COR-L47 (cell line): ENCODE measurements at regions not wholly inside any gene's neighbourhood (a gene's known extent, or its start where the extent isn't known, plus 50 kb on each side); places are given as distances from the start of the nearest gene placed in this dataset.

ENCODE experiments used
- DNase-seq: peaks from one replicate; lab custom pipeline; 2025; lab: John Stamatoyannopoulos, UW

DNA sequence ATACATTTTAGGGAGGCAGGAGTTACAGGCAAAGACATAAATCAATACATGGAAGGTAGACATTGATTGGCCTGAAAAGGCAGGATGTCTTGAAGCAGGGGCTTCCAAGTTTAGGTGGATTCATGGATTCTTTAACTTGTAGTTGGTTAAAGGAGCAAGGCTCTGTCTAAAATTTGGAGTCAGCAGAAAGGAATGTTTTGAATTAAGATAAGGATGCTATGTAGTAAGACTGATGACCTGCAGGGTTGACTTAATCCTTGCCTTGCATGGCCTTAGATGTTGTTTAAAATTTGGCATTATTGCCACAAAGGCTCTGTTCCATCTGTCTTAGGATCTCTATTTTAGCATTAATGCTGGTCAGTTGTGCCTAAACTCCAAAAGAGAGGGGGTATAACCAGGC lies 171.3 kb downstream of the C5orf15 start:
- no peak for DNase-seq

DNA sequence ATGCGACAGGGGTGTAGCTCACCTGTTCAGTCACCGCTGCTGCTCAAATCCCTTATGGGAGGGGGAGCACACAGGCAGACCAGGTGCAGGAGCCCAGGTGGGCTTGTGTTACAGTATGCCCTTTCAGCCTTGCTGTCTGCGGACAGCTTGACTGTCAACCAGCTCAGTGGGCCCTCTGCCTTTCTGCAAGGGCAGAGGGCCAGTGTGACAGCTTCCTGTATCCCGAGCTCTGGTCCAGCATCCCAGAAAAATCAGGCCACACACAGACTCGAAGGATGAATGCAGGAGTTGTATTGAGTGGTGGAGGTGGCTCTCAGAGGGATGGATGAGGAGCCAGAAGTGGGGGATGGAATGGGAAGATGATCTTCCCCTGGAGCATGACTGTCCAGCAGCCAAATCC lies 172.2 kb downstream of the C5orf15 start:
- no peak for DNase-seq

DNA sequence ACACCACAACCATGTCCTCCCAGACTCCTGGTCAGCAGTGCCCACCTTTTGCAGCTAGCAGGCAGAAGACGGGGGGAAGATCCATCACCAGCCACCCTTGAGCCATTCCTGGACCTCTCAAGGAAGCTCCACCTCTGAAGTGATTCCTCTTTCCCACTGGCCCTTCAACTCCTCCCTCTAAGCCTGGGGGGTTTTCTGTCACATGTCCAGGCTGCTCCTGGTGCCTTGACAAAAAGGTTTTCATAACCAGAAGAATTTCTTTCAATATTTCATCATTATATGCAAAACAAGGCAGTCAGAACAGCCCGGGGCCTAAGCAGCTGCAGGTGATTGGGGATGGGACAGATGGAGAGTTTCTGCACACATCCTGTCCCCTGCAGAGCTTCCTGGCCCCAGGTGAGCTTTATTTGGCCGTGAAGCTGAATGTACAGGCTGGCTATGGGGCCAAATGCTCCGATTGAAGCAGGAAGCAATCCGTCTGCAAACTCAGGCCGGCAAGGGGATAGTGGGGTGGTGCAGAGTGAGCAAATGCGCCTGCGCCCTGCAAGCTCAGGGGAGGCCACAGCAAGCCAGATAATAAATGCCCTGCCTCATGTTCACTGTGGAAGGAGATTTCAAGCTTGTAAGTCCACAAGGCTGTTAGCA lies 173.5 kb downstream of the C5orf15 start:
- peak; percentile 43 for DNase-seq

- DNase-seq = no peak
Observed at GRCh38 chr5:133793756-133794465, 174.5 kb downstream of the C5orf15 start.

DNA sequence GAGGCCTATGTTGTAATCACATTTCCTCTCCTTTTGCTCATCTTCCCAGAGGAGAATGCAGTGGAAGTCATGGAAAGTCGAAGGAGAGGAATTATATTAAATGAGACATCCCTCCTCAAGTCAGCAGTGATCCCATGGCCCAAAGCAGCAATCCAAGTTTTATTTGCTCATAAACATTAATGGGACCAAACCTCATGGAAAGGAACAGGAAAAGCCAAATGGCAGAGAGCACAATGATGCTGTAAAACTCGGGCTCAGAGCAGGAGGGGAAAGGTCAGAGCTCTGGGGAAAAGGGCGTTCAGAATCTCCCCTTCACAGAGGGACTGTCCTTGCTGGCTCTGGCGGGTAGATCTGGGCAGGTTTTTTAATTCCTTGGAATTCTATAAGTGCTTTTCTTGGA lies 175.8 kb downstream of the C5orf15 start:
- DNase-seq = no peak

DNA sequence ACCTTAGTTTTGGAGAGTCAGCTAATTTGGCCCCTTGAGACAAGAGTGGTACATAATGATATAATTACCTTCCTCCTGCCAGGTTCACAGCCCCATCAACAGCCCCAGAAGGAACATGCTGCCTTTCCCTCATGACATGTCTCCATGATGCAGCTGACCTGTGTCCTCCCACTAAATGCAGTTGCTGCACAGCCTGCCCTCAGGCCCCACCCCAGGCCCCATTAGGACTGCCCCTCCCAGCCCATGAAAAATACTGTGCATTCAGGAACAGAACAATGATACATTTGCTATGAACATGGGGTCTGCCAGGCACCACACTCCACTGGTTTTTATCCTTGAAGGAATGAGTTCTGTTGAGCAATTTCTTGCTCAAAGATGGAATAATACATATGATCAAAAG lies 176.4 kb downstream of the C5orf15 start:
- DNase-seq = no peak

GRCh38 chr5:133790898-133791297 lies 177.5 kb downstream of the C5orf15 start:
- no peak for DNase-seq

GRCh38 chr5:133789428-133789827 lies 177.1 kb upstream of the FSTL4 start:
- no peak for DNase-seq

DNA sequence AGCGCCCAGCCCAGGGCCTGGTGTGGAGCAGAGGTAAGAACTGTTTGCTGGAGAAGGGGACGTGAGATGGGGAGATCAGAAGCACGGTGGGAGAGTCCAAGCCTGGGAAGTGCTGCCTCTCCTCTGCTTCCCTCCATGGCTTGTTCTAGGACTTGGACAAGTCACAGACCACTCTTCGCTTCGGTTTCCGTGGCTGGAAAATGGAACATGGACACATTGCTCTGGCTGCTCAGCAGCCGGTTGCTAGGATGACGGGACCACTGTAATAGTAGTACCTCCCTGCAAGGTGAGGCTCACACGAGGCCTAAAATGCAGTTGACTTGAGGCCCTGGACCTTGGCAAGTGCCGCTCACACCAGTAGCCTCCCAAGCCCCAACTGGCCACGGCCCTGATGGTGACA lies 175.8 kb upstream of the FSTL4 start:
- no peak for DNase-seq

GRCh38 chr5:133786420-133786819 lies 174.1 kb upstream of the FSTL4 start:
- DNase-seq = no peak

- DNase-seq = no peak
Observed at GRCh38 chr5:133785182-133785581, 172.8 kb upstream of the FSTL4 start.

DNA sequence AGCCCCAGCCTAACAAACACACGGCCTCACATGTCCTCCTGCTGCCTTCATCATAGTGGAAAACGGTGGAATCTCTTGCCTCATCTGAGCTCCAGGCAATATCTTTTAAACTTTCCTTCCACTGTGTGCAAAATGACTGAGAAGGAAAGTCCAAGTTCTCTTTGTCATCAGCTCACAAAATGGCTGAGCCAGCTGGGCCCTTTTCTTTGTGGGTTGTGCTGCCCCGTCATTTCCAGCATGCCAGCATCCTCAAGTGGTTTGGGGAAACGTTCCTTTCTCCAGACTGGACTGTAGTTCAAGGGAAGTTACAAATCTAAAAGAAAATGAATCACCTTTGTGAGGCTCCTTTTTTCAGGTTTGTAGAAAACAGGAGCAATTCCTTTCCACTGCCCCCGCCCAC lies 171.1 kb upstream of the FSTL4 start:
- DNase-seq = no peak

- DNase-seq = no peak
Observed at GRCh38 chr5:133782736-133783135, 170.4 kb upstream of the FSTL4 start.

GRCh38 chr5:133781436-133782225 lies 169.3 kb upstream of the FSTL4 start:
- DNase-seq = peak; percentile 31

- no peak for DNase-seq
Observed at GRCh38 chr5:133780619-133781280, 168.4 kb upstream of the FSTL4 start.

DNA sequence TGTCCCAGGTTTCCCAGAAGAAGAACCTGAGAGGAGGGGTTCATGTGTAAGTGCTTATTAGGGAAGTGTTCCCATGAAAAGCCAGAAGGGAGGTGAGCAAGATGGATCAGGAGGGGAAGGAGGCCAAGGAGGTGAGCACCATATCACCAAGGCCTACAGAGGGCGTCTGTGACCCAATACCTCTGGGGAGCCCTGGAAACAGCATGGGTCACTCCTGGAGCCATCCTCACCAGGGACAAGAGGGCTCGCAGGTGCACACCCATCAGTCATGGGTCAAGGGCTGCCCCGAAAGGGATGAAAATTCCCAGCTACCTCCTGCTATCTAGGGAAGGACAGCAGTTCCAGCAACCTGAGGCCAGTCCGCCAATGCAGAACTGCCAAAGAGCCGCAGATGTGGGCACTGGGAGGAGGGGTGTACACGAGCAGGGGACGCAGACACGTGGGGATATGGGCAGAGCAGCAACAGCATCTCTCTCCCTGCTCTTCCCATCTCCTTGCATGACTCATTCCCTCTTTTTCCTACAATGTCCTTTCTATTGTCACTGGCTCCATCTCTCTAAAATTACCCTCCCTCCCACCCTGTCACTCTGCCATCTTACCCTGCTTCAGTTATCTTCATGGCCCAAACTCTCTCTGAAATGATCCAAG lies 167.6 kb upstream of the FSTL4 start:
- DNase-seq = no peak

- no peak for DNase-seq
Observed at GRCh38 chr5:133778636-133779035, 166.3 kb upstream of the FSTL4 start.

DNA sequence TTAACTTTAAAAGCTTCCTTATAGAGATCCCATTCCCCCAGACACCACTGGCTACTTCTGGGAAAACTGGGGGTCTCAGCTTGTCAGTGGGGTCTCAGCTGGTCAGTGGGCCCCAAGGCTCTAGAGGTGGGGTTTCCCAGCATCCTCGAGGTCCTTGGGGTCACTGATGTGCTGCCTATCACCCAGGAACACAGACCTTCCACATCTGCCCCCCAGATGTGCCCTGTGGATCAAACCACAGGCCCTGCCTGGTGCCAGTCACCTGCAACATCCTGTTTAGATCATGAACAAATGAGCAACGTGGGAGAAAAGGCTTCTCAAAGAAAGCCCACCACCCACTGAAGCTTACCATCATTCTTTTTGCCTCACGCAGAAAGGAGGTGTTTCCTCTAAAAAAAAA lies 165.6 kb upstream of the FSTL4 start:
- no peak for DNase-seq

DNA sequence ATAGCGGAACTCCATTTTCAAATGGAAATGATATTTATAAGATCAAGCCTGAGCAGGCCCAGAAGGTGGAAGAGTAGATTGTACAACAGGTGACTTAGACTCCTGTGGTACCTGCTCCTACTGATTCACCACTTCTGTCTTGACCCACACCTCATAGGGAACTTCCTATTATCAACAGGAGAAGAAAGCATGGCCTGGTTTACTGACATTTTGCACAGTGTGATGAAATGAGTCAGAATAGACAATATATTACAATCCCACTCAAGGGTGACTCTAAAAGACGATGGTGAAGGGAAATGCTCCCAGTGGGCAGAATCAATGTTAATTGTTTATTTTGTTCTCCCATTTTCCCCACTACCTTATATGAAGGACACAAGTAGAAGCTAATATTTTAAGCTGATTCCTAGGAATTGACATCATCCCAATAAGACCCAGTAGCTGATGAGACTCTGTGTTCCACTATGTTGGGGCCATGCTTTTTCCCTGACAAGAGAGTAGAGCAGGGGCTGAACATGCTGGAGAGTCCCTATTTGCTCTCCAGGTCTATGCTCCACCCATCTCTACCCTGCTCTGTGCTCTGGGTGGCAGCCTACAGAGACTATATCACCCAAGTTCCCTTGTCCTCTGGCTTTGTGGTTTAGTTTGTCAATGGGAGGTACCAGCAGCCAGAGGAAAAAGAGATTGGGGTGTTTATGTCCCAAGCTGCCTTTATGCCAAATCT lies 163.4 kb upstream of the FSTL4 start:
- no peak for DNase-seq

DNA sequence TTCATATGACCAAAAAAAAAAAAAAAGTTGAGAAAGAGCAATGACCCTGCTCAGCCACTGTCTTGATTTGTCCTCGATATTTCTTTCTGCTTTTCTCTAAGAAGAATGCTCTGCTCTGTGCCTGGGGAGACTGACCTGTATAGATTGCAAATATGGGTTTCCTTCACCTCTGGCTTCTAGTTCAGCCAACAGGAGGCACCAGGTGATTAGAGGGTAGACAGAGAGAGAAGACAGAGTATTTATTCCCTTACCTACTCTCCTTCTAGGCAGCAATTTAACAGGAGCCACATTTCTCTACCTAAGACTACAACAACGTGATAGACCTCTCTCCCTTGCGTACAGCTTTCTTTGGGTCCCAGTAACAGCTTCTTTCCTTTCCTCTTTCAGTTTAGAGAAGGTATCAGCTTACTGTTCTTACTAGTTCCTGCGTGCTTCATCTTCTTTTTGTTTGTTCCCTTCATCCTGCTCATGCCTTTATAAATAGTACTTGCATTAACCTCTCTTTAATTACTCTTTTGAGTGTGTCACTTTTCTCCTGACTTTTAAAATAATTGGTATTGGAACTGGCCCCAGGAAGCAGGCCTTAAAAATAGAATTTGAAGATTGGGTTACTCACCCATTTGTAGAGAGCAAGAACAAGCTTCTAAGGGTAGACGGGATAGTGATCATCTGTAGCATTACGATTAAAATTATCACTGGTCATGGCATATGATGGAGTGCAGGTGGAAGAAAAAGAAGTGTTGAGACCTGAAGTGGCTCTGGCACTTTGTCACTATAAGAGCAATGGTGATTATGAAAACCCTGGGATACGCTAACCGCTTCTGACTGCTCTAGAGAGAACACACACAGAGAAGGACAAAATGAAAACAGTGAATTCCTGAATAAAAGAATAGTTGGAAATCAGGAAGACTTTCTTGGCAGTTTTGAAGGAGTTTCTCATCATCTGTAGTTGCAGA lies 161.2 kb upstream of the FSTL4 start:
- no peak for DNase-seq
